ENCODE measurements at regions not wholly inside any gene's neighbourhood (a gene's known extent, or its start where the extent isn't known, plus 50 kb on each side); places are given as distances from the start of the nearest gene placed in this dataset.
"Not testable (repeated sequence)": the region's sequence is repeated elsewhere in the genome, so short reads cannot be mapped to it uniquely, and the experiment has no call there.

DNA sequence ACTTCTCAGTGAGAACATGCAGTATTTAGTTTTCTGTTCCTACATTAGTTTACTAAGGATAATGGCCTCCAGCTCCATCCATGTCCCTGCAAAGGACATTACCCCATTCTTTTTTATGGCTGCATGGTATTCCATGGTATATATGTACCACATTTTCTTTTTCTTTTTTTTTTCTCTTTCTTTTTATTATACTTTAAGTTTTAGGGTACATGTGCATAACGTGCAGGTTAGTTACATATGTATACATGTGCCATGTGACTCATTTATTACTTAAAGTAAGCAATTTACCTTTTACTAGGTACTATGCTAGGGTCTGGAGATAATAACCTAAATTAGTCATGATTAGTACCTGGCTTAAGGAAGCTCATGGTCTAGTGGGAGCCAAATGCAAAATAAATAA, 190.5 kb upstream of the FBXO11 start:
- not testable (repeated sequence) for TF ChIP-seq POLR2A (IDR thresholded peaks at IDR 0.05; ENCODE audit: low read length); GATA1 (IDR thresholded peaks at IDR 0.05; ENCODE audit: low read depth, low read length)
